Gastroesophageal sphincter (tissue), 3 donors: ENCODE measurements at regions not wholly inside any gene's neighbourhood (a gene's known extent, or its start where the extent isn't known, plus 50 kb on each side); places are given as distances from the start of the nearest gene placed in this dataset.

Experiments used
- POLR2A ChIP-seq, 2 donors: fragments of 450-650 bp; IDR thresholded peaks; one replicate each; pipeline ENCODE4 v1.6.1; 2017; ENCODE audit warnings: antibody characterized with exemption in 2 of 2, mild to moderate bottlenecking in 2 of 2, moderate library complexity in 1 of 2
- TF ChIP-seq, protein P1 (sequence below), 4 experiments: fragments of 200-600 bp in 2 of 4; fragments of 450-650 bp in 2 of 4; sonication (generic) in 1 of 4; IDR thresholded peaks; one replicate each; pipeline ENCODE4 v1.5.1; 2017 to 2019; ENCODE audit warnings: antibody characterized with exemption in 4 of 4, mild to moderate bottlenecking in 2 of 4, moderate library complexity in 2 of 4

DNA sequence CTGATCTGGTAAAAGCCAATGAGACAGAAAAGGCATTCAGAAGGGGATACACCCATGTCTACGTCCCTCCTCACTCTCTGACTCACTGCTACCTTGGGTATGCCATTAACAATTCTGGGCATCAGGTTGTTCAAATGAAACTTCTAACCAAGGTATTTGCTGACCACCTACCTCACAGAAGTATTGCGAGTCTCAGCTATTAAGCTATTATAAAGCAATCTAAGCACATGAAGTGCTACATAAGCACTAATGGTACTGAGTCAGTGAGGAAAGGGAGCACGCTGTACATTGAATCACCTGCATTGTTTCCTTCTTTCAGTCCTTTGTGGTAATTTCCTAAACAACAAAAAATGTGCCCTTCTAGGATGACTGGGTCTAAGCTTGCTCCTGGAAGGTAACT lies 62.8 kb upstream of the CCDC91 start:
- TF ChIP-seq, protein P1, sequence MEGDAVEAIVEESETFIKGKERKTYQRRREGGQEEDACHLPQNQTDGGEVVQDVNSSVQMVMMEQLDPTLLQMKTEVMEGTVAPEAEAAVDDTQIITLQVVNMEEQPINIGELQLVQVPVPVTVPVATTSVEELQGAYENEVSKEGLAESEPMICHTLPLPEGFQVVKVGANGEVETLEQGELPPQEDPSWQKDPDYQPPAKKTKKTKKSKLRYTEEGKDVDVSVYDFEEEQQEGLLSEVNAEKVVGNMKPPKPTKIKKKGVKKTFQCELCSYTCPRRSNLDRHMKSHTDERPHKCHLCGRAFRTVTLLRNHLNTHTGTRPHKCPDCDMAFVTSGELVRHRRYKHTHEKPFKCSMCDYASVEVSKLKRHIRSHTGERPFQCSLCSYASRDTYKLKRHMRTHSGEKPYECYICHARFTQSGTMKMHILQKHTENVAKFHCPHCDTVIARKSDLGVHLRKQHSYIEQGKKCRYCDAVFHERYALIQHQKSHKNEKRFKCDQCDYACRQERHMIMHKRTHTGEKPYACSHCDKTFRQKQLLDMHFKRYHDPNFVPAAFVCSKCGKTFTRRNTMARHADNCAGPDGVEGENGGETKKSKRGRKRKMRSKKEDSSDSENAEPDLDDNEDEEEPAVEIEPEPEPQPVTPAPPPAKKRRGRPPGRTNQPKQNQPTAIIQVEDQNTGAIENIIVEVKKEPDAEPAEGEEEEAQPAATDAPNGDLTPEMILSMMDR (IDR thresholded peaks at IDR 0.05), result no peak
- TF ChIP-seq POLR2A (IDR thresholded peaks at IDR 0.05), result no peak
